GM19395 (cell line): ENCODE measurements at regions not wholly inside any gene's neighbourhood (a gene's known extent, or its start where the extent isn't known, plus 50 kb on each side); places are given as distances from the start of the nearest gene placed in this dataset.
"Not testable (repeated sequence)": the region's sequence is repeated elsewhere in the genome, so short reads cannot be mapped to it uniquely, and the experiment has no call there.

ENCODE experiments used
- ATAC-seq: cut with Tn5 transposase; IDR thresholded peaks from one replicate; pipeline ENCODE4 v1.9.1; 2021; ENCODE audit warnings: mild to moderate bottlenecking, moderate library complexity; ENCODE audit not compliant: unreplicated experiment

- ATAC-seq = peak; percentile 26
Observed at GRCh38 chr14:106309423-106309822, 783.0 kb downstream of the TMEM121 start.

- ATAC-seq = no peak
Observed at GRCh38 chr14:106315436-106315835, 789.1 kb downstream of the TMEM121 start.

GRCh38 chr14:106317593-106317992, 791.2 kb downstream of the TMEM121 start:
- no peak for ATAC-seq

- no peak for ATAC-seq
Observed at GRCh38 chr14:106318700-106319099, 792.3 kb downstream of the TMEM121 start.

- not testable (repeated sequence) for ATAC-seq
Observed at GRCh38 chr14:106323970-106324369, 797.6 kb downstream of the TMEM121 start.

GRCh38 chr14:106327234-106327633, 800.9 kb downstream of the TMEM121 start:
- ATAC-seq = no peak

GRCh38 chr14:106327702-106328353, 801.4 kb downstream of the TMEM121 start:
- not testable (repeated sequence) for ATAC-seq

- ATAC-seq = not testable (repeated sequence)
Observed at GRCh38 chr14:106329243-106329642, 802.9 kb downstream of the TMEM121 start.

- not testable (repeated sequence) for ATAC-seq
Observed at GRCh38 chr14:106329987-106330774, 803.8 kb downstream of the TMEM121 start.

GRCh38 chr14:106334428-106335109, 808.2 kb downstream of the TMEM121 start:
- ATAC-seq = not testable (repeated sequence)

GRCh38 chr14:106335110-106335429, 808.7 kb downstream of the TMEM121 start:
- ATAC-seq = not testable (repeated sequence)

- ATAC-seq = not testable (repeated sequence)
Observed at GRCh38 chr14:106338775-106339174, 812.4 kb downstream of the TMEM121 start.

- not testable (repeated sequence) for ATAC-seq
Observed at GRCh38 chr14:106340658-106341057, 814.3 kb downstream of the TMEM121 start.

- ATAC-seq = not testable (repeated sequence)
Observed at GRCh38 chr14:106341161-106341560, 814.8 kb downstream of the TMEM121 start.

- ATAC-seq = no peak
Observed at GRCh38 chr14:106343626-106344025, 817.2 kb downstream of the TMEM121 start.

- not testable (repeated sequence) for ATAC-seq
Observed at GRCh38 chr14:106344065-106344614, 817.8 kb downstream of the TMEM121 start.

- ATAC-seq = not testable (repeated sequence)
Observed at GRCh38 chr14:106344791-106345479, 818.6 kb downstream of the TMEM121 start.

- no peak for ATAC-seq
Observed at GRCh38 chr14:106346084-106346483, 819.7 kb downstream of the TMEM121 start.

GRCh38 chr14:106346534-106347290, 820.3 kb downstream of the TMEM121 start:
- no peak for ATAC-seq

GRCh38 chr14:106347291-106347778, 821.0 kb downstream of the TMEM121 start:
- ATAC-seq = no peak
